Panc1 (cell line): ENCODE measurements at regions not wholly inside any gene's neighbourhood (a gene's known extent, or its start where the extent isn't known, plus 50 kb on each side); places are given as distances from the start of the nearest gene placed in this dataset.

Experiments used
- ATAC-seq: fragments of 200-7000 bp; cut with Tn5 transposase; 2 replicates; pipeline ENCODE4 v1.9.1; 2020; ENCODE audit warnings: mild to moderate bottlenecking, moderate library complexity
- BruUV-seq: library from RNA; stranded (reverse); fragments of 400-500 nt; replicated peaks from 2 replicates; lab custom pipeline; 2021; lab: Mats Ljungman, UMichigan
- CTCF ChIA-PET: fragments of 300-600 bp; sonication (Branson Sonifier 250); formaldehyde crosslinking; loops from one replicate; lab custom pipeline; 2022; ENCODE audit warnings: antibody characterized with exemption; lab: Charles Lee
- POLR2A ChIA-PET: fragments of 300-600 bp; sonication (Branson Sonifier 250); formaldehyde crosslinking; loops from one replicate; lab custom pipeline; 2022; ENCODE audit warnings: antibody characterized with exemption; lab: Charles Lee
- DNase-seq: peaks from one replicate; pipeline ENCODE4 v3.0.0-alpha.2; 2010; ENCODE audit warnings: low read depth, low spot score
- H3K27ac ChIP-seq: 2 replicates; pipeline ENCODE4 v1.5.1; 2011; ENCODE audit warnings: mild to moderate bottlenecking, low read length, inconsistent platforms
- H3K27me3 ChIP-seq: fragments of 200-500 bp; sonication (Bioruptor generic); 2 replicates; pipeline ENCODE4 v1.6.0; 2014; ENCODE audit warnings: low read length, inconsistent platforms; ENCODE audit not compliant: control insufficient read depth, insufficient read depth
- H3K36me3 ChIP-seq: fragments of 200-500 bp; sonication (Bioruptor generic); 2 replicates; pipeline ENCODE4 v1.5.1; 2014; ENCODE audit warnings: inconsistent platforms, mild to moderate bottlenecking, low read length, moderate library complexity; ENCODE audit not compliant: control insufficient read depth, insufficient read depth
- H3K4me1 ChIP-seq: 2 replicates; pipeline ENCODE4 v1.5.1; 2011; ENCODE audit warnings: inconsistent platforms, mild to moderate bottlenecking, low read length, moderate library complexity; ENCODE audit not compliant: control insufficient read depth, insufficient read depth
- H3K4me3 ChIP-seq, 2 experiments: 2 replicates each; pipeline ENCODE4 v1.5.1; 2011 to 2012; ENCODE audit warnings: low read depth in 2 of 2, low read length in 2 of 2, mild to moderate bottlenecking in 2 of 2, inconsistent platforms in 1 of 2, moderate library complexity in 1 of 2
- H3K9me3 ChIP-seq: fragments of 200-500 bp; sonication (Bioruptor generic); 2 replicates; pipeline ENCODE4 v1.5.1; 2014; ENCODE audit warnings: low read depth, mild to moderate bottlenecking, inconsistent platforms, low read length, moderate library complexity; ENCODE audit not compliant: control insufficient read depth, insufficient read depth
- POLR2AphosphoS5 ChIP-seq: IDR thresholded peaks from 2 replicates; pipeline ENCODE4 v1.6.1; 2012; ENCODE audit warnings: mild to moderate bottlenecking, low read depth, low read length, moderate library complexity
- SIN3A ChIP-seq: IDR thresholded peaks from 2 replicates; pipeline ENCODE4 v1.6.1; 2012; ENCODE audit warnings: low read depth, mild to moderate bottlenecking, low read length, moderate library complexity, borderline replicate concordance; ENCODE audit not compliant: insufficient read depth
- TCF7L2 ChIP-seq: IDR thresholded peaks from 2 replicates; pipeline ENCODE4 v1.6.1; 2011; ENCODE audit warnings: mild to moderate bottlenecking, low read depth, low read length, inconsistent platforms
- in situ Hi-C: cut with HindIII; loops from 2 replicates; pipeline ENCODE4 v1.10.0; 2016; ENCODE audit warnings: low sequenced_read_pairs, low pct_unique_long_range_greater_than_20kb
- intact Hi-C: fragments of 100-400 bp; cut with micrococcal nuclease; formaldehyde crosslinking; loops from one replicate; pipeline ENCODE4 v1.10.0; 2022; ENCODE audit not compliant: unreplicated experiment
- TF ChIP-seq, protein P1 (sequence below): fragments of 450-650 bp; IDR thresholded peaks from 2 replicates; pipeline ENCODE4 v1.5.1; 2017; ENCODE audit warnings: mild to moderate bottlenecking
- TF ChIP-seq, protein P2 (sequence below), 2 experiments: IDR thresholded peaks; 2 replicates each; pipeline ENCODE4 v1.6.1; 2011 to 2012; ENCODE audit warnings: low read depth in 2 of 2, control low read depth in 1 of 2, low read length in 1 of 2, mild to moderate bottlenecking in 1 of 2, moderate library complexity in 1 of 2; ENCODE audit not compliant: insufficient read depth in 1 of 2

GRCh38 chr13:48808683-48809082 is 155.0 kb downstream of the CYSLTR2 start:
- in situ Hi-C loops, result no loop called here
- no peaks in the 10 kb centered on the region for H3K4me1 ChIP-seq
- no peak for ATAC-seq

GRCh38 chr13:48810013-48810412 is 156.3 kb downstream of the CYSLTR2 start:
- BruUV-seq, result no TSS peak
- intact Hi-C loops, result no loop called here

More at GRCh38 chr13:48808683-48809082, 155.0 kb downstream of the CYSLTR2 start:
- Histone ChIP-seq H3K4me3 (no peak overlapping the region), H3K27ac (no peak overlapping the region), H3K27me3 (no peaks in the 10 kb centered on the region), H3K9me3 (no peaks in the 10 kb centered on the region), H3K36me3 (no peaks in the 10 kb centered on the region)
- TF ChIP-seq SIN3A (no peak), TCF7L2 (no peak), POLR2AphosphoS5 (no peak)
- TF ChIP-seq, protein P1, sequence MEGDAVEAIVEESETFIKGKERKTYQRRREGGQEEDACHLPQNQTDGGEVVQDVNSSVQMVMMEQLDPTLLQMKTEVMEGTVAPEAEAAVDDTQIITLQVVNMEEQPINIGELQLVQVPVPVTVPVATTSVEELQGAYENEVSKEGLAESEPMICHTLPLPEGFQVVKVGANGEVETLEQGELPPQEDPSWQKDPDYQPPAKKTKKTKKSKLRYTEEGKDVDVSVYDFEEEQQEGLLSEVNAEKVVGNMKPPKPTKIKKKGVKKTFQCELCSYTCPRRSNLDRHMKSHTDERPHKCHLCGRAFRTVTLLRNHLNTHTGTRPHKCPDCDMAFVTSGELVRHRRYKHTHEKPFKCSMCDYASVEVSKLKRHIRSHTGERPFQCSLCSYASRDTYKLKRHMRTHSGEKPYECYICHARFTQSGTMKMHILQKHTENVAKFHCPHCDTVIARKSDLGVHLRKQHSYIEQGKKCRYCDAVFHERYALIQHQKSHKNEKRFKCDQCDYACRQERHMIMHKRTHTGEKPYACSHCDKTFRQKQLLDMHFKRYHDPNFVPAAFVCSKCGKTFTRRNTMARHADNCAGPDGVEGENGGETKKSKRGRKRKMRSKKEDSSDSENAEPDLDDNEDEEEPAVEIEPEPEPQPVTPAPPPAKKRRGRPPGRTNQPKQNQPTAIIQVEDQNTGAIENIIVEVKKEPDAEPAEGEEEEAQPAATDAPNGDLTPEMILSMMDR, result no peak
- TF ChIP-seq, protein P2, sequence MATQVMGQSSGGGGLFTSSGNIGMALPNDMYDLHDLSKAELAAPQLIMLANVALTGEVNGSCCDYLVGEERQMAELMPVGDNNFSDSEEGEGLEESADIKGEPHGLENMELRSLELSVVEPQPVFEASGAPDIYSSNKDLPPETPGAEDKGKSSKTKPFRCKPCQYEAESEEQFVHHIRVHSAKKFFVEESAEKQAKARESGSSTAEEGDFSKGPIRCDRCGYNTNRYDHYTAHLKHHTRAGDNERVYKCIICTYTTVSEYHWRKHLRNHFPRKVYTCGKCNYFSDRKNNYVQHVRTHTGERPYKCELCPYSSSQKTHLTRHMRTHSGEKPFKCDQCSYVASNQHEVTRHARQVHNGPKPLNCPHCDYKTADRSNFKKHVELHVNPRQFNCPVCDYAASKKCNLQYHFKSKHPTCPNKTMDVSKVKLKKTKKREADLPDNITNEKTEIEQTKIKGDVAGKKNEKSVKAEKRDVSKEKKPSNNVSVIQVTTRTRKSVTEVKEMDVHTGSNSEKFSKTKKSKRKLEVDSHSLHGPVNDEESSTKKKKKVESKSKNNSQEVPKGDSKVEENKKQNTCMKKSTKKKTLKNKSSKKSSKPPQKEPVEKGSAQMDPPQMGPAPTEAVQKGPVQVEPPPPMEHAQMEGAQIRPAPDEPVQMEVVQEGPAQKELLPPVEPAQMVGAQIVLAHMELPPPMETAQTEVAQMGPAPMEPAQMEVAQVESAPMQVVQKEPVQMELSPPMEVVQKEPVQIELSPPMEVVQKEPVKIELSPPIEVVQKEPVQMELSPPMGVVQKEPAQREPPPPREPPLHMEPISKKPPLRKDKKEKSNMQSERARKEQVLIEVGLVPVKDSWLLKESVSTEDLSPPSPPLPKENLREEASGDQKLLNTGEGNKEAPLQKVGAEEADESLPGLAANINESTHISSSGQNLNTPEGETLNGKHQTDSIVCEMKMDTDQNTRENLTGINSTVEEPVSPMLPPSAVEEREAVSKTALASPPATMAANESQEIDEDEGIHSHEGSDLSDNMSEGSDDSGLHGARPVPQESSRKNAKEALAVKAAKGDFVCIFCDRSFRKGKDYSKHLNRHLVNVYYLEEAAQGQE (IDR thresholded peaks at IDR 0.05; ENCODE audit: insufficient read depth in 1 of 2, low read depth in 2 of 2, low read length in 1 of 2), result no peak
- ChIA-PET CTCF (no interaction called here), POLR2A (no interaction called here)
- BruUV-seq, result no TSS peak
- intact Hi-C loops, result no loop called here
- no peak for DNase-seq

More at GRCh38 chr13:48810013-48810412, 156.3 kb downstream of the CYSLTR2 start:
- TF ChIP-seq SIN3A, result no peak
- no peak for TF ChIP-seq POLR2AphosphoS5
- TF ChIP-seq, protein P1, result no peak
- TF ChIP-seq TCF7L2, result no peak
- TF ChIP-seq, protein P2 (IDR thresholded peaks at IDR 0.05; ENCODE audit: insufficient read depth in 1 of 2, low read depth in 2 of 2, low read length in 1 of 2), result no peak
- in situ Hi-C loops, result no loop called here
- Histone ChIP-seq H3K27ac (no peak overlapping the region), H3K4me1 (no peaks in the 10 kb centered on the region), H3K36me3 (no peaks in the 10 kb centered on the region), H3K9me3 (no peaks in the 10 kb centered on the region), H3K4me3 (no peak overlapping the region), H3K27me3 (no peaks in the 10 kb centered on the region)
- no peak for DNase-seq
- no peak for ATAC-seq
- ChIA-PET CTCF (no interaction called here), POLR2A (no interaction called here)
